SK-N-SH (cell line): ENCODE measurements at regions not wholly inside any gene's neighbourhood (a gene's known extent, or its start where the extent isn't known, plus 50 kb on each side); places are given as distances from the start of the nearest gene placed in this dataset.

ENCODE experiments used
- CTCF ChIA-PET: fragments of 300-600, 350-600 bp; formaldehyde crosslinking; extraction: SDS; loops from one replicate; lab custom pipeline; 2021; lab: Yijun Ruan, JAX
- POLR2A ChIA-PET: fragments of 350-600 bp; sonication (Branson Sonifier 250); formaldehyde crosslinking; extraction: SDS; loops from one replicate; lab custom pipeline; 2020; ENCODE audit warnings: antibody characterized with exemption, inconsistent platforms; lab: Yijun Ruan, JAX
- DNase-seq: peaks from one replicate; pipeline ENCODE4 v3.0.0; 2012
- H2AFZ ChIP-seq: fragments of 200-600 bp; sonication (generic); 2 replicates; pipeline ENCODE4 v1.8.1; 2016; ENCODE audit warnings: antibody characterized with exemption, mild to moderate bottlenecking, low read depth
- H3F3A ChIP-seq: fragments of 200-600 bp; sonication (generic); replicated peaks from 2 replicates; pipeline ENCODE3; 2016; ENCODE audit warnings: antibody characterized with exemption, mild to moderate bottlenecking; ENCODE audit not compliant: insufficient read depth
- H3K27ac ChIP-seq, 2 experiments: fragments of 200-500 bp in 1 of 2; fragments of 200-600 bp in 1 of 2; sonication (Bioruptor generic) in 1 of 2; sonication (generic), shearing (Covaris generic) in 1 of 2; 2 replicates each; pipeline versions ENCODE4 v1.5.1 to v1.6.1; 2014 to 2016; ENCODE audit warnings: low read depth in 2 of 2, inconsistent platforms in 1 of 2, low read length in 1 of 2, mild to moderate bottlenecking in 1 of 2, mixed read lengths in 1 of 2
- H3K27me3 ChIP-seq: fragments of 200-600 bp; sonication (generic), shearing (Covaris generic); 2 replicates; pipeline ENCODE4 v1.6.1; 2016; ENCODE audit warnings: mixed run types; ENCODE audit not compliant: insufficient read depth
- H3K36me3 ChIP-seq, 2 experiments: fragments of 200-500 bp in 1 of 2; fragments of 200-600 bp in 1 of 2; sonication (Bioruptor generic) in 1 of 2; sonication (generic) in 1 of 2; replicated peaks in 1 of 2; 2 replicates each; pipeline versions ENCODE3 to v1.5.1; 2014 to 2016; ENCODE audit warnings: low read length in 1 of 2, mild to moderate bottlenecking in 1 of 2; ENCODE audit not compliant: insufficient read depth in 2 of 2, control insufficient read depth in 1 of 2
- H3K4me1 ChIP-seq, 2 experiments: fragments of 200-500 bp in 1 of 2; fragments of 200-600 bp in 1 of 2; sonication (Bioruptor generic) in 1 of 2; sonication (generic), shearing (Covaris generic) in 1 of 2; 2 replicates each; pipeline versions ENCODE4 v1.5.1 to v1.6.1; 2014 to 2016; ENCODE audit warnings: low read depth in 1 of 2, low read length in 1 of 2, mixed run types in 1 of 2; ENCODE audit not compliant: insufficient read depth in 2 of 2, control insufficient read depth in 1 of 2
- H3K4me2 ChIP-seq: fragments of 200-600 bp; sonication (generic), shearing (Covaris generic); 2 replicates; pipeline ENCODE4 v1.6.1; 2017; ENCODE audit warnings: mixed run types
- H3K4me3 ChIP-seq, 2 experiments: fragments of 200-500 bp in 1 of 2; fragments of 200-600 bp in 1 of 2; sonication (Bioruptor generic) in 1 of 2; sonication (generic), shearing (Covaris generic) in 1 of 2; 2 replicates each; pipeline versions ENCODE4 v1.5.1 to v1.8.1; 2014 to 2016; ENCODE audit warnings: low read depth in 2 of 2, inconsistent platforms in 1 of 2, low read length in 1 of 2, mild to moderate bottlenecking in 1 of 2, mixed read lengths in 1 of 2, moderate library complexity in 1 of 2
- H3K79me2 ChIP-seq: fragments of 200-600 bp; sonication (generic); 2 replicates; pipeline ENCODE4 v1.8.1; 2017; ENCODE audit warnings: mild to moderate bottlenecking; ENCODE audit not compliant: insufficient read depth
- H3K9ac ChIP-seq: fragments of 200-600 bp; sonication (generic); 2 replicates; pipeline ENCODE4 v1.6.1; 2017; ENCODE audit warnings: mixed run types
- H3K9me2 ChIP-seq: fragments of 200-600 bp; sonication (generic); 2 replicates; pipeline ENCODE4 v1.6.1; 2017; ENCODE audit warnings: mixed run types
- H3K9me3 ChIP-seq: fragments of 200-600 bp; sonication (generic); 2 replicates; pipeline ENCODE4 v1.6.1; 2017; ENCODE audit warnings: mixed run types, mild to moderate bottlenecking, moderate library complexity
- H4K20me1 ChIP-seq: fragments of 200-600 bp; sonication (generic); 2 replicates; pipeline ENCODE4 v1.6.1; 2017; ENCODE audit warnings: mild to moderate bottlenecking, mixed run types; ENCODE audit not compliant: insufficient read depth
- CHD2 ChIP-seq: fragments of 150-350 bp; IDR thresholded peaks from 2 replicates; pipeline ENCODE4 v1.6.1; 2018; ENCODE audit warnings: low read length; ENCODE audit not compliant: partially characterized antibody
- EZH2phosphoT487 ChIP-seq: fragments of 200-600 bp; sonication (generic); IDR thresholded peaks from 2 replicates; pipeline ENCODE4 v1.6.1; 2017; ENCODE audit warnings: low read depth, mixed run types, mild to moderate bottlenecking, antibody characterized with exemption, moderate library complexity, borderline replicate concordance
- FOXJ3 ChIP-seq: sonication (generic); formaldehyde crosslinking; IDR thresholded peaks from 2 replicates; pipeline ENCODE4 v1.5.1; 2020; ENCODE audit warnings: mild to moderate bottlenecking, missing genetic modification reagents
- GABPA ChIP-seq: IDR thresholded peaks from 2 replicates; pipeline ENCODE4 v1.4.0; 2012; ENCODE audit warnings: low read depth, mild to moderate bottlenecking
- IRF3 ChIP-seq: fragments of 150-350 bp; IDR thresholded peaks from 2 replicates; pipeline ENCODE4 v1.6.1; 2016; ENCODE audit warnings: mild to moderate bottlenecking, low read depth, low read length
- JUND ChIP-seq: IDR thresholded peaks from 2 replicates; pipeline ENCODE4 v1.4.0; 2012
- MXI1 ChIP-seq: IDR thresholded peaks from 2 replicates; pipeline ENCODE4 v1.6.1; 2012; ENCODE audit warnings: mild to moderate bottlenecking, low read depth, low read length, improper control_type of control experiment
- NFIC ChIP-seq: IDR thresholded peaks from 2 replicates; pipeline ENCODE4 v1.4.0; 2012; ENCODE audit warnings: borderline replicate concordance
- NRF1 ChIP-seq: IDR thresholded peaks from 2 replicates; pipeline ENCODE4 v1.6.1; 2012; ENCODE audit warnings: low read depth, mild to moderate bottlenecking, low read length
- PBX3 ChIP-seq: IDR thresholded peaks from 2 replicates; pipeline ENCODE4; 2012
- RXRA ChIP-seq: IDR thresholded peaks from 2 replicates; pipeline ENCODE4 v1.4.0; 2012; ENCODE audit warnings: low read depth, mild to moderate bottlenecking, borderline replicate concordance
- SIN3A ChIP-seq: IDR thresholded peaks from 2 replicates; pipeline ENCODE4 v1.6.1; 2012; ENCODE audit warnings: low read depth, mild to moderate bottlenecking, low read length, moderate library complexity, borderline replicate concordance
- SMC3 ChIP-seq: IDR thresholded peaks from 2 replicates; pipeline ENCODE4 v1.6.1; 2012; ENCODE audit warnings: low read depth, low read length, improper control_type of control experiment
- TAF1 ChIP-seq: IDR thresholded peaks from 2 replicates; pipeline ENCODE4 v1.6.1; 2012; ENCODE audit warnings: low read depth, mild to moderate bottlenecking, low read length, moderate library complexity, borderline replicate concordance
- TEAD4 ChIP-seq: IDR thresholded peaks from 2 replicates; pipeline ENCODE4 v1.4.0; 2012; ENCODE audit warnings: mild to moderate bottlenecking, borderline replicate concordance; ENCODE audit not compliant: insufficient read depth
- YY1 ChIP-seq: IDR thresholded peaks from 2 replicates; pipeline ENCODE4 v1.4.0; 2012; ENCODE audit warnings: low read depth, mild to moderate bottlenecking
- ZBTB33 ChIP-seq: IDR thresholded peaks from 2 replicates; pipeline ENCODE4 v1.4.0; 2012; ENCODE audit warnings: low read depth, borderline replicate concordance
- WGBS: methylation state at CpG from one replicate; pipeline ENCODE4 v1.1.6; 2017; ENCODE audit warnings: low lambda C conversion rate; 5-methylcytosine and 5-hydroxymethylcytosine counted together

GRCh38 chr5:163794993-163795392 is 289.6 kb downstream of the MAT2B start:
- H3K9me3 ChIP-seq = no peaks in the 10 kb centered on the region
- no peak overlapping the region for H3K4me2 ChIP-seq
- ChIA-PET CTCF (no interaction called here), POLR2A (no interaction called here)
- H3K4me3 ChIP-seq = no peak overlapping the region
- H3K9me2 ChIP-seq = no peaks in the 10 kb centered on the region
- 53% methylated on average over 2 of the region's 2 CpGs for WGBS
- no peaks in the 10 kb centered on the region for H3K27me3 ChIP-seq
- no peak overlapping the region for H2AFZ ChIP-seq
- H3F3A ChIP-seq = no peaks in the 10 kb centered on the region
- H3K79me2 ChIP-seq = no peaks in the 10 kb centered on the region
- no peak for TF ChIP-seq NRF1
- no peak for TF ChIP-seq PBX3
- no peak for TF ChIP-seq RXRA
- no peak for TF ChIP-seq CHD2
- TF ChIP-seq YY1 = no peak
- no peak for TF ChIP-seq SMC3
- no peak overlapping the region for H3K9ac ChIP-seq
- H3K36me3 ChIP-seq = no peaks in the 10 kb centered on the region
- no peak for DNase-seq
- no peaks in the 10 kb centered on the region for H4K20me1 ChIP-seq
- H3K4me1 ChIP-seq = no peaks in the 10 kb centered on the region
- H3K27ac ChIP-seq = no peak overlapping the region

GRCh38 chr5:163807781-163808180 is 302.4 kb downstream of the MAT2B start:
- no peak overlapping the region for H2AFZ ChIP-seq
- H3K27me3 ChIP-seq = no peaks in the 10 kb centered on the region
- H3K9me2 ChIP-seq = no peaks in the 10 kb centered on the region
- no peaks in the 10 kb centered on the region for H4K20me1 ChIP-seq
- no peaks in the 10 kb centered on the region for H3K79me2 ChIP-seq
- H3K4me2 ChIP-seq = no peak overlapping the region
- H3K27ac ChIP-seq = no peak overlapping the region
- no peaks in the 10 kb centered on the region; a peak in 2 of 4 replicates for H3K4me1 ChIP-seq
- no peaks in the 10 kb centered on the region for H3K36me3 ChIP-seq
- POLR2A ChIA-PET = no interaction called here
- WGBS = 36% methylated on average over 2 of the region's 2 CpGs
- no peaks in the 10 kb centered on the region for H3K9me3 ChIP-seq
- no peak overlapping the region for H3K4me3 ChIP-seq
- DNase-seq = no peak
- TF ChIP-seq FOXJ3 (no peak), ZBTB33 (no peak), TEAD4 (no peak), TAF1 (no peak), EZH2phosphoT487 (no peak), MXI1 (no peak), NFIC (no peak), IRF3 (no peak), SIN3A (no peak), JUND (no peak), GABPA (no peak)
- no peaks in the 10 kb centered on the region for H3F3A ChIP-seq
- CTCF ChIA-PET = no interaction called here
- no peak overlapping the region for H3K9ac ChIP-seq
